Right lobe of liver (tissue), 4 donors: ENCODE measurements at regions not wholly inside any gene's neighbourhood (a gene's known extent, or its start where the extent isn't known, plus 50 kb on each side); places are given as distances from the start of the nearest gene placed in this dataset.

ENCODE experiments used
- CTCF ChIP-seq, 4 donors: fragments of 200-600 bp in 3 of 4; fragments of 450-650 bp in 1 of 4; IDR thresholded peaks; one replicate each; pipeline versions ENCODE4 v1.5.1 to v1.8.0; 2016 to 2022; ENCODE audit warnings: antibody characterized with exemption in 4 of 4, mild to moderate bottlenecking in 2 of 4
- POLR2A ChIP-seq: fragments of 450-650 bp; IDR thresholded peaks from one replicate; pipeline ENCODE4 v1.6.1; 2017; ENCODE audit warnings: antibody characterized with exemption, mild to moderate bottlenecking
- donor health status: DM: no; HTN: no; CAD: no.
- donor health status: DM: no; HTN: no; CAD: no.
- donor health status: DM: no; HTN: yes; CAD: no.

DNA sequence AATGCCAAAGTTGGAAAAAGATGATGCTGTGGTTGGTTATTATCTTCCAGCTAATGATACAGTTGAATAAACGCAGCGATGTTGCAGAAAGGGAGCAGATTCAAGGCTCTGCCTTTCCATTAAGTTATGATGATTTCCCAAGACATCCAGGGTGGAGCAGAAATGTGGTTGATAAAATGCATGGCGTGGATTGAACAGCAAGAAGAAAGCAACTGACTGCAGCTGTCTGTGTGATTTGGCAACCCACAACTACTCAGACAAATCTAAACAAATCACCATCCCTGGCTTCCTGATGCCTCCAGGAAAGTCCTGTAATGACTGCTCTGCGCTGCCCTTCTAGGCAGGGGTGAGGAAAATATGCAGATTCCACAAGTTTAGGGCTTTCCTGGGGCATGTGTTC is 166.3 kb downstream of the NRP2 start:
- TF ChIP-seq CTCF (IDR thresholded peaks at IDR 0.05) (no peak), POLR2A (no peak)
